Right cardiac atrium (tissue), 5 donors: ENCODE measurements at regions not wholly inside any gene's neighbourhood (a gene's known extent, or its start where the extent isn't known, plus 50 kb on each side); places are given as distances from the start of the nearest gene placed in this dataset.
"Not testable (repeated sequence)": the region's sequence is repeated elsewhere in the genome, so short reads cannot be mapped to it uniquely, and the experiment has no call there.

Experiments used
- ATAC-seq, 2 donors: fragments of 200-7000 bp; cut with Tn5 transposase; one replicate each; pipeline versions ENCODE4 v1.8.0 to v1.9.1; 2020; ENCODE audit warnings: moderate library complexity in 2 of 2, mild to moderate bottlenecking in 1 of 2
- DNase-seq, 3 donors: peaks; one replicate each; pipeline ENCODE4 v3.0.0-alpha.2; 2020
- H3K27ac ChIP-seq: one replicate; pipeline ENCODE4 v1.5.1; 2013; ENCODE audit warnings: mild to moderate bottlenecking, low read length, control low read depth, moderate library complexity
- H3K27me3 ChIP-seq: one replicate; pipeline ENCODE4 v1.6.1; 2013; ENCODE audit not compliant: control insufficient read depth, insufficient read depth
- H3K4me1 ChIP-seq: one replicate; pipeline ENCODE4 v1.6.1; 2013; ENCODE audit warnings: low read length; ENCODE audit not compliant: control insufficient read depth, insufficient read depth
- H3K4me3 ChIP-seq: one replicate; pipeline ENCODE4 v1.5.1; 2013; ENCODE audit warnings: low read length, control low read depth
- H3K9me3 ChIP-seq: one replicate; pipeline ENCODE4 v1.6.1; 2013; ENCODE audit warnings: low read length; ENCODE audit not compliant: control insufficient read depth
- WGBS: extraction: QIAGEN DNeasy Blood & Tissue Kit; methylation state at CpG from one replicate; pipeline ENCODE4 v1.1.7; 2013; 5-methylcytosine and 5-hydroxymethylcytosine counted together
- intact Hi-C, 4 donors: fragments of 100-400 bp; cut with DNase I; formaldehyde crosslinking; loops; one replicate each; pipeline versions ENCODE4 v1.11.0 to v1.14.0; 2022 to 2023
- donor health status: healthy with polysubstance abuse.
- donor health status: DM: no; HTN: yes; CAD: no.
- donor health status: DM: no; HTN: no; CAD: no.
- donor health status: DM: no; HTN: yes; CAD: no; lungs with severe emphysema.
- donor health status: DM: yes; HTN: yes; CAD: no.

GRCh38 chr10:106301146-106301545, 863.4 kb downstream of the SORCS1 start:
- H3K9me3 ChIP-seq = no peaks in the 10 kb centered on the region
- intact Hi-C loops = no loop called here
- no peak overlapping the region for H3K27ac ChIP-seq
- no peak overlapping the region for H3K4me3 ChIP-seq
- no peak for ATAC-seq
- no peak for DNase-seq
- 70% methylated on average over 1 of the region's 1 CpG for WGBS
- no peaks in the 10 kb centered on the region for H3K27me3 ChIP-seq
- no peaks in the 10 kb centered on the region for H3K4me1 ChIP-seq

GRCh38 chr10:106296750-106297392, 867.6 kb downstream of the SORCS1 start:
- WGBS = 48% methylated on average over 3 of the region's 3 CpGs
- DNase-seq (no peak), ATAC-seq (no peak)
- intact Hi-C loops = no loop called here
- H3K27ac ChIP-seq = no peak overlapping the region
- no peaks in the 10 kb centered on the region for H3K4me1 ChIP-seq
- no peak overlapping the region for H3K4me3 ChIP-seq
- H3K9me3 ChIP-seq = no peaks in the 10 kb centered on the region
- no peaks in the 10 kb centered on the region for H3K27me3 ChIP-seq

- H3K9me3 ChIP-seq = no peaks in the 10 kb centered on the region
- intact Hi-C loops = no loop called here
- H3K4me1 ChIP-seq = no peaks in the 10 kb centered on the region
- 63% methylated on average over 4 of the region's 4 CpGs for WGBS
- no peak overlapping the region for H3K4me3 ChIP-seq
- no peak overlapping the region for H3K27ac ChIP-seq
- DNase-seq = no peak
- no peaks in the 10 kb centered on the region for H3K27me3 ChIP-seq
- ATAC-seq = no peak
Measured at GRCh38 chr10:106284802-106285587, 879.5 kb downstream of the SORCS1 start.

- DNase-seq (no peak), ATAC-seq (no peak)
- WGBS = 56% methylated on average over 7 of the region's 7 CpGs
- Histone ChIP-seq H3K27me3 (no peaks in the 10 kb centered on the region), H3K27ac (no peak overlapping the region), H3K9me3 (no peaks in the 10 kb centered on the region), H3K4me1 (no peaks in the 10 kb centered on the region), H3K4me3 (no peak overlapping the region)
- intact Hi-C loops = no loop called here
Measured at GRCh38 chr10:106280896-106281460, 883.5 kb downstream of the SORCS1 start.

- DNase-seq = no peak
- Histone ChIP-seq H3K4me1 (no peaks in the 10 kb centered on the region), H3K4me3 (no peak overlapping the region), H3K27me3 (no peaks in the 10 kb centered on the region), H3K9me3 (no peaks in the 10 kb centered on the region), H3K27ac (no peak overlapping the region)
- 53% methylated on average over 1 of the region's 1 CpG for WGBS
- intact Hi-C loops = no loop called here
- ATAC-seq = no peak
Measured at GRCh38 chr10:106278383-106278782, 886.1 kb downstream of the SORCS1 start.

DNA sequence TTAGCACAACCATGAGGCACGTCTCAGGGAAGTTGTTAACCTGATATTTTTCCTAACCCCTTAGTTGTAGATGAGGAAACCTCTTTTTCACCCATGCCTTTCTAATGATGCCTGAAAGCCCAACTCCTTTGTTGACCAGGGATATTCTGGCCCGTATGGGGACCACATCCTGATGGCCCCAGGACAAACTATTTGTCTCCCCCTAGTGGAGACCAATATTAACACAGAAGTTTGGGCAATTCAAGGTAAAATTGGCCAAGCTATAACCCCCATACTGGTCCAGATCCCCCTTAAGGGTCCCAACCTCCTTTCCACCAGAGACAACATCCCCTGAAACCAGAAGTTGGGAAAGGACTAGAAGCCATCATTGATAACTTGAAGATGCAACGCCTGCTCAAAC, 893.3 kb downstream of the SORCS1 start:
- H3K4me3 ChIP-seq = no peak overlapping the region
- 76% methylated on average over 3 of the region's 3 CpGs for WGBS
- intact Hi-C loops = no loop called here
- no peaks in the 10 kb centered on the region for H3K9me3 ChIP-seq
- H3K27me3 ChIP-seq = no peaks in the 10 kb centered on the region
- no peaks in the 10 kb centered on the region for H3K4me1 ChIP-seq
- ATAC-seq = no peak
- H3K27ac ChIP-seq = no peak overlapping the region
- DNase-seq = no peak

DNA sequence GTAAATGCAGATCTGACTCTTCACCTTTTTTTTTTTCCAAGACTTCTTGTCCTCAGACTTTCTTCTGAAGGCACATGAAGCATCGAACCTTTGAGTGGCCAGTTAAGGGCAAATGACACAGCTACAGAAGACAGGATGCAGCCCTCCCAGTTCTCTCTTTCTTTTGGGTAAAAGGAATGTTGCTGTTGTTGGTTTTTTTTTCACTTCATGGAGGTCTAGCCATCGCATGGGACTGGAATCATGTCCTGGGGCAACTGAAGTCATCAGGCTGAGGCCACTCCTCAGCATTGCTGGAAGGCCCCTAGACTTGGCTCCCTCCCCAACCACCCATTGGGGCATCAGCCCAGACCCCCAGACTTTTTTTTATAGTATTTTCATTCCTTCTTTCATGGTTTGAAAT, 896.5 kb downstream of the SORCS1 start:
- 79% methylated on average over 2 of the region's 2 CpGs for WGBS
- DNase-seq (no peak), ATAC-seq (no peak)
- H3K27me3 ChIP-seq = no peaks in the 10 kb centered on the region
- intact Hi-C loops = no loop called here
- H3K9me3 ChIP-seq = no peaks in the 10 kb centered on the region
- H3K27ac ChIP-seq = no peak overlapping the region
- no peak overlapping the region for H3K4me3 ChIP-seq
- H3K4me1 ChIP-seq = no peaks in the 10 kb centered on the region

DNA sequence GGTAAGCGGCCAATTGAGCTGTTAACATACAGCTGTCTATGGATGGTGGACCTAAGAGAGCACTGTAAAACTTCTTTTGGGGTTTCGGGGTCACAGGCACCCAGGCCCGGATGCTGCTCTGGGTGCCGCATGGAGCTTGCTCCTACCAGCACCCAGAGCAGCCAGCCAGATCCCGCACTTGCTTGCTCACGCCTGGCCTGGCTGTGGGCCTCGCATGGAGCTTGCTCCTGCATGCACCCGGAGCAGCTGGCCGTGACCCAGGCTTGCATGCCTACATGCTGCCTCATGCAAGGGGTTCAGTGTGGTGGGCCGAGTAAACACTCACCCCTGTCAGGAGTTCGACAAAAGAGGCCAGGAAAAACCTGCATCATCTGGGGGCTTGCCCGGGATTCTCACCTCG, 896.9 kb downstream of the SORCS1 start:
- H3K9me3 ChIP-seq = no peaks in the 10 kb centered on the region
- no peak overlapping the region for H3K27ac ChIP-seq
- peak in 2 of 3 donors; percentile 22 to 39 for DNase-seq
- ATAC-seq = no peak
- intact Hi-C loops = no loop called here
- H3K4me3 ChIP-seq = no peak overlapping the region
- H3K27me3 ChIP-seq = no peaks in the 10 kb centered on the region
- no peaks in the 10 kb centered on the region for H3K4me1 ChIP-seq
- 78% methylated on average over 13 of the region's 13 CpGs for WGBS

DNA sequence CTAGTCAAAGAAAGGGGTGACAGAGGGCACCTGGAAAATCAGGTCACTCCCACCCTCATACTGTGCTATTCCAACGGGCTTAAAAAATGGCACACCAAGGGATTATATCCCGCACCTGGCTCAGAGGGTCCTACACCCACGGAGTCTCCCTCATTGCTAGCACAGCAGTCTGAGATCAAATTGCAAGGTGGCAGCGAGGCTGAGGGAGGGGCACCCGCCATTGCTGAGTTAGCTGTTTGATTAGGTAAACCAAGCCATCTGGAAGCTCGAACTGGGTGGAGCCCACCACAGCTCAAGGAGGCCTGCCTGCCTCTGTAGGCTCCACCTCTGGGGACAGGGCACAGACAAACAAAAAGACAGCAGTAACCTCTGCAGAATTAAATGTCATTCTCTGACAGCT, 907.1 kb downstream of the SORCS1 start:
- H3K27me3 ChIP-seq, H3K27ac ChIP-seq, ATAC-seq, H3K4me1 ChIP-seq, H3K9me3 ChIP-seq, DNase-seq, intact Hi-C loops, H3K4me3 ChIP-seq: not testable (repeated sequence)
- 76% methylated on average over 6 of the region's 6 CpGs for WGBS

DNA sequence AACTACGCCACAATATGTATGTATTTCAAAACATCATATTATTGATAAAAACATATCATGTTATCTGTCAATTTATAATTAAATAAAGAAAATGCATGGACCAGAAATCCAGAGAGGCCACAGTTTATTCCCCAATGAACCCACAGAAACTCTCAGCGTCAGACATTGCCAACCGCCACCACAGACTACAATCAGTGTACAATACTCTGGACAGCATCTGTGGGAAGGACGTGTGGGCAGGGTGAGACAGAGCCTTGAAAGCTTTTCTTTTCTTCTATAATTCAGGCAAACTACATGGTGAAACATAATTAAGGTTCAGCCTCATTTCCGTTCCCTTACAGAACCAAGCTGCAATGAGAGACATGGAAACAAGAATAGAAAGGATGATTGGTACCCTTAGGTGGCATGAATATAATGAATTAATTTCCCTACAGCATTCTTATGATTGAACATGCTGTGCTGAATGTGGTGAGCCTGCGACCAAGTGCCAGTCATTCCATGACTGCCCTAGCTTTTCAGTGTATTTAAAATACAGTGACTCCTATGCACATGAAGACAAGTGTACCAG, 909.3 kb downstream of the SORCS1 start:
- 66% methylated on average over 6 of the region's 6 CpGs for WGBS
- no peak for ATAC-seq

GRCh38 chr10:106254071-106254470, 910.4 kb downstream of the SORCS1 start:
- intact Hi-C loops = no loop called here
- H3K9me3 ChIP-seq = no peaks in the 10 kb centered on the region
- H3K4me1 ChIP-seq = no peaks in the 10 kb centered on the region
- H3K27ac ChIP-seq = no peak overlapping the region
- DNase-seq (no peak), ATAC-seq (no peak)
- WGBS = 69% methylated on average over 7 of the region's 7 CpGs
- H3K4me3 ChIP-seq = no peak overlapping the region
- H3K27me3 ChIP-seq = no peaks in the 10 kb centered on the region

More for the DNA sequence above, 909.3 kb downstream of the SORCS1 start:
- H3K9me3 ChIP-seq = no peaks in the 10 kb centered on the region
- no peak overlapping the region for H3K27ac ChIP-seq
- no peak overlapping the region for H3K4me3 ChIP-seq
- H3K27me3 ChIP-seq = no peaks in the 10 kb centered on the region
- DNase-seq = no peak
- intact Hi-C loops = no loop called here
- H3K4me1 ChIP-seq = no peaks in the 10 kb centered on the region
